ENCODE measurements at regions not wholly inside any gene's neighbourhood (a gene's known extent, or its start where the extent isn't known, plus 50 kb on each side); places are given as distances from the start of the nearest gene placed in this dataset. TPM values are rescaled to one million over a fixed set of nuclear protein-coding genes. Genes with fewer than 3 reads are reported as not detected.

- no peak overlapping the region for H3K27ac ChIP-seq
- H3K4me1 ChIP-seq = no peaks in the 10 kb centered on the region
- DNase-seq = no peak
- intact Hi-C loops (cut with DNase I) = no loop called here
- no peak for TF ChIP-seq CTCF (IDR thresholded peaks at IDR 0.05)
- TF ChIP-seq POLR2A (IDR thresholded peaks at IDR 0.05) = no peak
- no peaks in the 10 kb centered on the region for H3K36me3 ChIP-seq
- WGBS, 2 donors = 95 to 100% methylated on average over 1 of the region's 1 CpG
- no peaks in the 10 kb centered on the region for H3K9me3 ChIP-seq
- no peak overlapping the region for H3K4me3 ChIP-seq (replicated peaks in 1 of 3)
- no peaks in the 10 kb centered on the region for H3K27me3 ChIP-seq
Observed at GRCh38 chr7:138402749-138403148, 57.3 kb upstream of the TRIM24 start.

GRCh38 chr7:138405496-138405895 lies 54.6 kb upstream of the TRIM24 start:
- Histone ChIP-seq H3K27ac (no peak overlapping the region), H3K36me3 (no peaks in the 10 kb centered on the region), H3K4me3 (replicated peaks in 1 of 3) (no peak overlapping the region), H3K4me1 (no peaks in the 10 kb centered on the region), H3K9me3 (no peaks in the 10 kb centered on the region), H3K27me3 (no peaks in the 10 kb centered on the region)
- 96 to 100% methylated on average over 1 of the region's 1 CpG for WGBS, 2 donors
- no peak for TF ChIP-seq CTCF (IDR thresholded peaks at IDR 0.05)
- TF ChIP-seq POLR2A (IDR thresholded peaks at IDR 0.05) = no peak
- DNase-seq = no peak
- intact Hi-C loops (cut with DNase I) = no loop called here

GRCh38 chr7:138407792-138408191 lies 52.3 kb upstream of the TRIM24 start:
- Histone ChIP-seq H3K27me3 (no peaks in the 10 kb centered on the region), H3K27ac (no peak overlapping the region), H3K9me3 (no peaks in the 10 kb centered on the region), H3K4me3 (replicated peaks in 1 of 3) (no peak overlapping the region), H3K4me1 (no peaks in the 10 kb centered on the region), H3K36me3 (no peaks in the 10 kb centered on the region)
- TF ChIP-seq POLR2A (IDR thresholded peaks at IDR 0.05) (no peak), CTCF (IDR thresholded peaks at IDR 0.05) (no peak)
- DNase-seq = no peak
- 58 to 61% methylated on average over 4 of the region's 4 CpGs for whole genome bisulfite sequencing, 2 donors
- intact Hi-C loops (cut with DNase I) = no loop called here

Small RNA genes lying in the stretch of these regions (small RNA-seq; reads per million reads assigned to genes)
- not detected for gene RF00019
- gene RF00432 = not detected
